ENCODE measurements at regions not wholly inside any gene's neighbourhood (a gene's known extent, or its start where the extent isn't known, plus 50 kb on each side); places are given as distances from the start of the nearest gene placed in this dataset.

GRCh38 chr3:59658866-59659265, 609.0 kb upstream of the CFAP20DC start:
- TF ChIP-seq CTCF (IDR thresholded peaks at IDR 0.05) (no peak), POLR2A (IDR thresholded peaks at IDR 0.05) (no peak)

Data from vagina (tissue), 2 donors.